HG03103 (cell line): ENCODE measurements at regions not wholly inside any gene's neighbourhood (a gene's known extent, or its start where the extent isn't known, plus 50 kb on each side); places are given as distances from the start of the nearest gene placed in this dataset.

Experiments used
- ATAC-seq: cut with Tn5 transposase; IDR thresholded peaks from one replicate; pipeline ENCODE4 v1.9.1; 2021; ENCODE audit warnings: low read depth; ENCODE audit not compliant: unreplicated experiment

GRCh38 chr7:131967216-131967730 lies 410.8 kb upstream of the PODXL start:
- no peak for ATAC-seq

DNA sequence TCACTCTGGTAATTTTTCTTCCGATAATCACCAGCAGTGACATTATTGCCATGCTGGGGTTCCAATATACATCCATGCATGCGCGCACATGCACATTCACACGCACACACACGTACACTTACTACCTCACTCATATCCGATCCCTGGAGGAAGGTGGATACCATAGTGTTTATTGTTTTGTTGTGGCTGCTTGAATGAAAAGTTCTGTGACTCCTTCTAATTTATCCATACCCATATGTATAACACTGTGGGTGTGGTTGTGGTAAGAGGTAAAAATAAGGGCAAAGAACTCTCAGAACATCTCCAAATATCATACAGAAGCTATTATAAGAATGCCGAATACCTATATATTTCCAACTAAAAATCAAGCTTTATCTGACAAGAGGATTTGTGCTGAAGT lies 407.8 kb upstream of the PODXL start:
- ATAC-seq: no peak

DNA sequence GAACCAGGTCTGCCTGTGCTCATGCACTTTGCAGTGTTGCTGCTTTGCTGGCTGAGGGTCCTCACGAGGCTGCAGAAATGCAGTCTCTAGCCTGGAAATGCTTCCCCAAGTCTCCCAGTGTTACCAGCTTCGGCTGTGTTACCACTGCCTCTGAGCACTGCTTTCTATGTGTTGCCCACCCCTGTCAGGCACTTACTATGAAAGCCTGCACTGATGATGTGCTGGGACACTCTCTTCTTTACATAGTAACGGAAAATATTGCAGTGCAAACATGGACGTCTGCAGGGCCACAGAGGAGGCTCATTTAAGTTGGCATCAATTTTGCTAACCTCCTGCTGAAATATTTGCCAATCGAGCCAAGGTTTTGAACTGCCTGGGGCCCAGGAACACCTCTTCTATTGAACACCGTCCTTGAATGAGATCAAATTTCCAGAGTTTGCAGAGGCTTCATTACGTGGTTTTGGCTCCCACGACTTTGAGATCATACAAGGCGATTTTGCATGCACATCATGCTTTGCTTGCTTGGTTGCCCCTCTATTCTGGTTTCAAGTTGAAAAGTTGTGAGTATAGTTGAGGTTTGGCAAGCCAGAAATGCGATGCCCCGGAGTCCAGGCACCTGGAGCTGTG lies 404.7 kb upstream of the PODXL start:
- no peak for ATAC-seq

- ATAC-seq: no peak
These were observed 402.8 kb upstream of the PODXL start for GRCh38 chr7:131959106-131959812.

GRCh38 chr7:131957338-131958020 lies 401.1 kb upstream of the PODXL start:
- ATAC-seq: no peak

DNA sequence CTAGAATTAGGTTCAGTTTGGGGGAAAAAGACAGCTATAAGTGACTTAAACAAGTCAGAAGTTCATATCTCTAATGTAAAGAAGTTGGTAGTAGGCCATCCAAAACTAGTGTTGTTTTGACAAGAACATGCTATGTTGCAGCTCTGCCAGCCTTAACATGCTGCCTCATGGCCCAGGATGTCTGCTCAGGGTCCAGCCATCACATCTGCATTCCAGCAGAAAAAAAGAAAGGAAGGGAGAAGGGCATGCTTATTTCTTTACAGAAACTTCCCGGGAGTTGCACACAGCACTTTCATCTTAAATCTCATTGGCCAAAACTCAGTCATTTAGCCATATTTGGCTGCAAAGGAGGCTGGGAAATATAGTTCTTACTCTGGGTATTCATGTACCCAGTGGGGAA lies 400.4 kb upstream of the PODXL start:
- no peak for ATAC-seq

DNA sequence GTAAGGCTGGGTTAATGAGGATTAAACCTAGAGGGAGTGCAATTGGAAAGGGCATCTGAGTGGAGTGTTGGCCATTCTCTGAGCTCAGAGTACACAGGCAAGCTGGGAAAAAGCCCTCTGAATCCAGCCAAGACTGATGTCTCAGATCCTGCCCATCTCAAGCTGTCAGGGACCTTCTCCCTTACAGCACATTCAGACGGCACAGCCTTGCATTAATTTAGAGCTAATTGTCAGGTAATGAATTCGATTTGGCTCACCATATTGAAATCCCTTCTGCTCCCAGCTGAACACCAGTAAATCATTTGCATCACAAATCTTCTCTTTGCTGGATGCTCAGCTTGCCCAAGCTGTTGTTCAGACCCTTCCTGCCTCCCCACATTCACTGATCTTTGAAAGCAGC lies 399.3 kb upstream of the PODXL start:
- ATAC-seq: no peak

- ATAC-seq: no peak
These were observed 396.8 kb upstream of the PODXL start for GRCh38 chr7:131953184-131953583.

DNA sequence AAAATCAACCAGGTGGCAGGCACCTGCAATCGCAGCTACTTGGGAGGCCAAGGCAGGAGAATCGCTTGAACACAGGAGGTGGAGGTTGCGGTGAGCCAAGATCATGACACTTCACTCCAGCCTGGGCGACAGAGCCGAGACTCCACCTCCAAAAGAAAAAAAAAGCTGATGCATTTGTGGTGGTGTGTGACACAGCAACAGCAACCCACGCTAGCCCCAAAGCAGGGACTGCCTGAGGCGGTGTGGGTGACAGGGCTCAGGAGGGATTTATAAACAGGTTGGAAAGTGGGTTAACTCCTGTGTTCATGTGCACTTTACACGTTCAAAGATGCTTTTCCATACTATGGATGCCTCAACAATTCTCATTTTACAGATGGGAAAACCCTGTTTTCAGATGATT lies 395.9 kb upstream of the PODXL start:
- ATAC-seq: no peak

DNA sequence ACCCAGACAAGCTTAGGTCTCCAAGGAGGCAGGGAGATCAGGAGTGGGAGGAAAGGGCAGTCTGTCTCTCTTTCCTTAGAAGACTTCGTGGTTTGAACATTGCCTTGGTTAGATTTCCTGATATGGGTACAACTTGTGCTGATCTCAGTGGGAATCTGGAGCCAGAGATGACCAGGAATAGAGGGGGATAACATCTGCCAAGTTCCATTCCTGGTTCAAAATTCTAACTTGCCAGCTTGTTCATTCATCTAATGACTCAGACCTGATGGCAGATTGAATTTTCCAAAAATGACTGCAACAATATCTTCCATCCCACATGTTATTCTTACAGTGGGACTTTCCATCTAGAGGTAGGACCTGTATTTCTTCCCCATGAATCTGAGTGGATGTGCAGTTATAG lies 394.3 kb upstream of the PODXL start:
- no peak for ATAC-seq

GRCh38 chr7:131949659-131950058 lies 393.2 kb upstream of the PODXL start:
- no peak for ATAC-seq

DNA sequence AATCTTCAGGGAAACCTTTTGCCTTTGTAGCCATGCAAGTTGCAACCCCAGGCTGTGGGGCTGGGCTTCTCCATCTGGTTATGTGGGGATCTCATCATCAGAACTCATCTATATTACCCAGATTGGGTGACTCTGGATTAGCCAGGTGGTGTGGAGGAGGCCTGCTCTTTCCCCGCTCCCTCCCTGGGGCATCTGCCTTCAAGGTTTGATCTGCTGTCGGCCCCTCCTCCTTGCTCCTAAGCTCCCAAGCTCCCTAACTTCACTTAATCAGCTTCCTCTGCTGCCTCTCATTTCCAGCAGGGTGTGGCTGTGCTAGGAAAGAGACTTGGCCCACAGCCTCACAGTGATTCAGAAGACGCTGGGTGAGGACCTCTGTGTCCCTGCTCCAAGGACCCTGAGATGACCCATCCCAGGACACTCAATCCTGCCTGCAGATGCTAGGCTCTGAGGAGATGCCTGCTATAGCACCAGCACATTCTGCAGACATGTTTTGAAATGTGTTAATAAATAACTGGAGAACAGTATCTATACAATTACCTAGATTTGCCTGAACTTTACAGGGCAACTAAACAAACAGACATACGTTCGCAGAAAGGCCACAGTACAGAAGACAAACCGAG lies 392.1 kb upstream of the PODXL start:
- ATAC-seq: no peak

- ATAC-seq: no peak
These were observed 391.2 kb upstream of the PODXL start for GRCh38 chr7:131947661-131948060.

DNA sequence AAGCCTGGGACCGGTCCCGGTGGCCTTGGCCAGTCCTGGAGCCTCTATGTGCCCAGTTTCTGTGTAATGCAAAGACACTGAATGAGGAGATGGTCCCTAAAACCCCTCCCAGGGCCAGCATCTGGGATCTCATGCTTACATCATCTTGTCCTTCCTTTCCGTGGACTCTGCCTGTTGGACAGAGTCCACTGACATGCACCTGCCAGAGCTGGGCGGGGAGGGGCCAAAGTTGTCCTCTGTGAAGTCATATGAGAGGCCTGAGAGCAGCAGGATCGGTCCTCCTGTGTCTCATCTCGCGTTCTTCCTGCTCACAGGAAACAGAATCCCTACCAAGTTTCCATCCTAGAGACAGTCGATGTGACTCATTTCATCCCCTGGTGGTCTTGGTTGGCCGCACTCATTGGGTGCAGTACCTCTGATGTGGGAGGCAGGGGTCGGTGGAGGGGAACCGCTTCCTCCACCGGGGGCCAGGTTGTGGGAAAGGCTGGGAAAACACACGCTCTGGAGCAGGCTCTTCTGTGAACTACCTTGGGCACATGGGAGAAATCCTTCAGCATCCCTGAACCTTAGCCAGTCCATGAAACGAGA lies 389.6 kb upstream of the PODXL start:
- no peak for ATAC-seq

- ATAC-seq: no peak
These were observed 389.0 kb upstream of the PODXL start for GRCh38 chr7:131945313-131945911.

DNA sequence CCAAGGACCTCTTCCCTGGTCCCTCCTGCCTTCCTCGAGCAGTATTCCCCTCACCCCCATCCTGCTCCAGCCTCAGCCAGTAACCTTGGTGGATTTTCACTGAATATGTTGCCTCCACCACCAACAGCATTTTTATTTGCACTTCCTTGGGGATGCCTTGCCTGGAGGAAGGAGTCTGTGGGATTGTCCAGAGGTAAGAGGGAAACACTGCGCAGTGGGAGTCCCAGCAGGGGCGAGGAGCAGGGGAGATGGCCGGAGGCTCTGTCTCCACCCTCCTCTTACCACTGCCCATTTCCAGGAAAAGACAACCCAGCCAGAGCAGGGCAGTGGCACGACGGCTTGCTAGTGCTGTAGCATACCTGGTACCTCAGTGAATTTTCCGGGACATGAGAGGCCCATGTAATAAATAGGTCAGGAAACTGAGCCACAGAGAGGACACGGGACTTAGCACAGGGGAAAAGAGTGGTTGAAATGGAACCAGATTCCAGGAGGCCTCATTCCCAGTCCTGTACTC lies 388.2 kb upstream of the PODXL start:
- ATAC-seq: no peak

DNA sequence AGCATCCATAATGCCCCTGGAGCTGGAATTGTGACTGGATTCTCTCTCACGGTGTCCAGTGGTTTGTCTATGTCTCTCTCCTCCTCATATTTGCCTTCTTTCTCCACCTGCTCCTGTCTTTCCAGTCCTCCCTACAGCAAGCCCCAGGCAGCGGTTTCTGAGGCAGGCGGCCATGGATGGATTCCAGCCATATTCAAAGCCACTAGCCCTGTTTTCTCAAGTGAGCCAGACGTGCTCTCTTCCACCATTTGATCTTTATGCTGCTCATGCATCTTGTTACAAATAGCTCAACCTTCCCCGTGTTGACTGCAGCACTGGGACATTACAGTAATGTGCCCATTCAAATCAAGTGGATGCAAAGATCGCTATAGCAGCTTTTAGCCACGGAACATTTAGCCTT lies 387.2 kb upstream of the PODXL start:
- ATAC-seq: no peak

GRCh38 chr7:131943211-131943610 lies 386.8 kb upstream of the PODXL start:
- ATAC-seq: no peak

- ATAC-seq: no peak
These were observed 386.1 kb upstream of the PODXL start for GRCh38 chr7:131942287-131943150.
